ENCODE measurements at regions not wholly inside any gene's neighbourhood (a gene's known extent, or its start where the extent isn't known, plus 50 kb on each side); places are given as distances from the start of the nearest gene placed in this dataset.

- FAIRE-seq = no peak
- Histone ChIP-seq H3K27ac (ENCODE audit: extremely low read depth, low read depth, low read length) (no peak overlapping the region), H3K9me3 (replicated peaks; ENCODE audit: control insufficient read depth, insufficient read depth, low read depth, low read length) (no peaks in the 10 kb centered on the region; the same call in 1 of the 2 replicates), H2AFZ (ENCODE audit: low read depth, low read length) (no peak overlapping the region), H3K79me2 (ENCODE audit: control insufficient read depth, insufficient read depth, low read length) (no peaks in the 10 kb centered on the region), H3K9ac (ENCODE audit: insufficient read depth in 1 of 2, low read depth in 2 of 2, low read length in 2 of 2) (no peak overlapping the region), H3K36me3 (ENCODE audit: control insufficient read depth, insufficient read depth, low read length) (no peaks in the 10 kb centered on the region), H3K4me3 (no peak overlapping the region), H3K9me1 (ENCODE audit: control insufficient read depth, insufficient read depth, low read length) (no peaks in the 10 kb centered on the region), H3K4me1 (replicated peaks in 1 of 2; ENCODE audit: control insufficient read depth in 2 of 2, insufficient read depth in 2 of 2, low read length in 2 of 2) (no peaks in the 10 kb centered on the region), H3K4me2 (ENCODE audit: insufficient read depth, low read length) (no peak overlapping the region), H4K20me1 (replicated peaks; ENCODE audit: control insufficient read depth, insufficient read depth, low read length) (no peaks in the 10 kb centered on the region), H3K27me3 (ENCODE audit: control insufficient read depth in 2 of 2, insufficient read depth in 2 of 2, low read length in 2 of 2) (no peaks in the 10 kb centered on the region)
- ATAC-seq = no peak
- ChIA-PET CTCF (ENCODE audit: low intra/inter-chr PET ratio) (no interaction called here), POLR2A (no interaction called here)
- no peak for DNase-seq (ENCODE audit: extremely low read depth in 1 of 4, low spot score in 3 of 4)
- no peak for TF ChIP-seq THAP7 (CRISPR knock-in tag; IDR thresholded peaks at IDR 0.05)
- no peak for TF ChIP-seq TBL1XR1 (IDR thresholded peaks at IDR 0.05; ENCODE audit: low read length in 2 of 2)
- TF ChIP-seq SRSF7 (optimal IDR thresholded peaks at IDR 0.05; ENCODE audit: low read depth, low read length) = no peak
- TF ChIP-seq CREB3L1 (IDR thresholded peaks at IDR 0.05; ENCODE audit: borderline replicate concordance, low read depth) = no peak
- TF ChIP-seq DEAF1 (CRISPR knock-in tag; IDR thresholded peaks at IDR 0.05) = no peak
- TF ChIP-seq HBP1 (CRISPR knock-in tag; IDR thresholded peaks at IDR 0.05) = no peak
- 4% methylated on average over 3 of the region's 3 CpGs for WGBS (ENCODE audit: insufficient coverage, low coverage, missing lambda C conversion rate)
- in situ Hi-C loops (cut with MboI) (no loop called here), intact Hi-C loops (cut with micrococcal nuclease) (no loop called here)
- BruUV-seq (replicated peaks) = no TSS peak
Observed at GRCh38 chr21:27366646-27367235, 399.9 kb upstream of the ADAMTS5 start.
